ENCODE measurements at regions not wholly inside any gene's neighbourhood (a gene's known extent, or its start where the extent isn't known, plus 50 kb on each side); places are given as distances from the start of the nearest gene placed in this dataset.

DNA sequence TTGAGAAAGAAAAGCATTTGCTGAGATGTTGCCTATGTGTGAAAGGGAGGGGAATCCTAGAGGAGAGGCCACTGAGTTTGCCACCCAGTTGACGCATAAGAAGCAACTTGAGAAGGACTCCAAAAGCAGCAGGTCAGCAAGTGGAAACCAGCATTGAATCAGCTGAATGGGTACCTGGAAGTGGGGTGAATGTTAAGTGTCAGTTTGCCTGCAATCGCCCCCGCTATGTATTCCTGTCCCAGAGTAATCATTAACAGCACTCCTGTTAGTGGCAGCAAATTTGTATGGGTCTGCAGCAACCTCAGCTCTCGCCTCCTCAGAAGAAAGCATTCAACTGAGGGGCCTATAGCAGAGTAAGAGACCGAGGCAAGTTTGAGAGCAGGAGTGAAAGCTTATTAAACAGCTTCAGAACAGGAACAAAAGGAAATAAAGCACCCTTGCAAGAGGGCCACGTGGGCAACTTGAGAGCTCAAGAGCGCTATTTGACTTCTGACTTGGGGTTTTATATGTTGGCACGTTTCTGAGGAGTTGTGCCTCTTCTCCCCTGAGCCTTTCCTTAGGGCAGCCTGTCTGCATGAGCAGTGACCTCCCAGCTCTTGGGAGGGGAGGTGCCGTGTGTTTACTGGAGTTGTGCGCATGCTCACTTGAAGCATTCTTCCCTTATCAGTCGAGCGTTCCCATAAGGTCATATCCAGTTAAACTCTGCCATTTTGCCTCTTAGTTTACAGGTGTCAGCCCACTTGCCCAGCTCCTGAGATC lies 122.6 kb upstream of the PHACTR1 start:
- H3K27ac ChIP-seq (replicated peaks) = no peak overlapping the region
- H3K9me3 ChIP-seq (replicated peaks) = no peaks in the 10 kb centered on the region
- peaks cover 8% of the 10 kb centered on the region for H3K4me1 ChIP-seq
- no peak for DNase-seq
- H3K27me3 ChIP-seq (ENCODE audit: low read depth) = no peaks in the 10 kb centered on the region
- intact Hi-C loops (cut with micrococcal nuclease) = no loop called here
- H3K36me3 ChIP-seq = no peaks in the 10 kb centered on the region
- no peak for TF ChIP-seq CTCF (IDR thresholded peaks at IDR 0.05; ENCODE audit: borderline replicate concordance)
- no peak overlapping the region for H3K4me3 ChIP-seq

GRCh38 chr6:12594530-12594893 lies 122.1 kb upstream of the PHACTR1 start:
- intact Hi-C loops (cut with micrococcal nuclease) = no loop called here
- TF ChIP-seq CTCF (IDR thresholded peaks at IDR 0.05; ENCODE audit: borderline replicate concordance) = no peak
- no peak overlapping the region for H3K27ac ChIP-seq (replicated peaks)

GRCh38 chr6:12595161-12595811 lies 121.3 kb upstream of the PHACTR1 start:
- H3K4me1 ChIP-seq = peaks cover 8% of the 10 kb centered on the region
- H3K36me3 ChIP-seq = no peaks in the 10 kb centered on the region
- intact Hi-C loops (cut with micrococcal nuclease) = no loop called here
- H3K9me3 ChIP-seq (replicated peaks) = no peaks in the 10 kb centered on the region
- no peak for DNase-seq
- no peak overlapping the region for H3K4me3 ChIP-seq
- no peak for TF ChIP-seq CTCF (IDR thresholded peaks at IDR 0.05; ENCODE audit: borderline replicate concordance)
- no peak overlapping the region for H3K27ac ChIP-seq (replicated peaks)
- no peaks in the 10 kb centered on the region for H3K27me3 ChIP-seq (ENCODE audit: low read depth)

More at GRCh38 chr6:12594530-12594893, 122.1 kb upstream of the PHACTR1 start:
- Histone ChIP-seq H3K4me1 (peaks cover 8% of the 10 kb centered on the region), H3K27me3 (ENCODE audit: low read depth) (no peaks in the 10 kb centered on the region), H3K36me3 (no peaks in the 10 kb centered on the region), H3K9me3 (replicated peaks) (no peaks in the 10 kb centered on the region), H3K4me3 (no peak overlapping the region)
- no peak for DNase-seq

DNA sequence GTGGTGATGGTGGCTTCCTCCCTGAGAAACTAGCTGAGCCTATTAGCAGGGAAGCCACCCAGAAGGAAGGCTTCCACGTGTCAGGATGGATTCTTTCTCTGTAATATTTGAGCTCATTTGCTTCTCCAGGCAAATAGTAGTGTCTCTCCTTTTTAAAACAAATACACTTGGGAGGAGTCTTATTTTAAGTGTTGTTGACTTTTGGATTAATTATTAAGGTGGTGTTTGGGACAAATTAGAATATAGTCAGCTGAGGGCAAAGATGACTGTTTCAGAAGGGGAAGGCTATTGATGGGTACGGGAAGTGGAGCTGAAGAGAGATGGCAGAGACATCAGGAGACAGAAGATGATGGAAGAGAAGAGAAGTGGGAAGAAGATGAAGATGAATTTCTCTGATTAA lies 119.8 kb upstream of the PHACTR1 start:
- Histone ChIP-seq H3K27me3 (ENCODE audit: low read depth) (no peaks in the 10 kb centered on the region), H3K36me3 (no peaks in the 10 kb centered on the region), H3K9me3 (replicated peaks) (no peaks in the 10 kb centered on the region), H3K4me3 (no peak overlapping the region), H3K4me1 (peaks cover 8% of the 10 kb centered on the region), H3K27ac (replicated peaks) (no peak overlapping the region)
- DNase-seq = no peak
- no peak for TF ChIP-seq CTCF (IDR thresholded peaks at IDR 0.05; ENCODE audit: borderline replicate concordance)
- intact Hi-C loops (cut with micrococcal nuclease) = no loop called here

DNA sequence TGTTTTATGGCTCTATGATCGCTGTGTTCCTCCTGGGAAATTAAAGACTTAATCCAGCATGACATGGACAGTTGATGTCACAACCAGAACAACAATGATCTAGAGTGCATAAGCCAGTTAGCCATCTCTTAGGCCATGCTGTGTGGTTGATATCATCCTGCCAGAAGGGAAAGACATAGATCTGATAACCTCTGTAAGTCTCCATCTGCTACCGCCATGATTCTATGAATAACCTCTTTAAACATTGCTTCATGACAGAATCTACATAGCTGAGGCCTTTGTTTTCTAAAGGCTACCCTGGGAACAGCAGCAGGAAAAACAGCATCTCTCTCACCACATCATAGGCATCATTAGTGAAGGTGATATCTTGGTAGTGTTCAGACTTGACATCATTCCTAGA lies 117.6 kb upstream of the PHACTR1 start:
- Histone ChIP-seq H3K4me1 (peaks cover 16% of the 10 kb centered on the region), H3K4me3 (no peak overlapping the region), H3K9me3 (replicated peaks) (no peaks in the 10 kb centered on the region), H3K36me3 (no peaks in the 10 kb centered on the region), H3K27ac (replicated peaks) (no peak overlapping the region), H3K27me3 (ENCODE audit: low read depth) (no peaks in the 10 kb centered on the region)
- intact Hi-C loops (cut with micrococcal nuclease) = no loop called here
- TF ChIP-seq CTCF (IDR thresholded peaks at IDR 0.05; ENCODE audit: borderline replicate concordance) = no peak
- DNase-seq = no peak

All from left ventricle myocardium inferior (tissue), 1 donor.